ENCODE measurements at regions not wholly inside any gene's neighbourhood (a gene's known extent, or its start where the extent isn't known, plus 50 kb on each side); places are given as distances from the start of the nearest gene placed in this dataset.
A peak's percentile ranks its signal among the peaks of the same experiment; 100 is the strongest.

GRCh38 chr14:95608637-95609235 is 73.9 kb downstream of the GLRX5 start:
- Histone ChIP-seq H3K9me3 (ENCODE audit: control insufficient read depth, low read depth, low read length) (no peaks in the 10 kb centered on the region), H3K4me1 (ENCODE audit: control insufficient read depth, extremely low read depth, insufficient read depth, low read length) (no peaks in the 10 kb centered on the region), H3K9me1 (ENCODE audit: control insufficient read depth, extremely low read depth, insufficient read depth, low read length) (no peaks in the 10 kb centered on the region), H3K4me3 (ENCODE audit: control insufficient read depth in 2 of 3, extremely low read depth in 1 of 3, insufficient read depth in 2 of 3, low read depth in 1 of 3, low read length in 3 of 3) (no peak overlapping the region), H3K27me3 (ENCODE audit: control insufficient read depth, extremely low read depth, insufficient read depth, low read length) (no peaks in the 10 kb centered on the region), H3K36me3 (ENCODE audit: control insufficient read depth in 2 of 2, extremely low read depth in 1 of 2, insufficient read depth in 2 of 2, low read length in 2 of 2) (no peaks in the 10 kb centered on the region), H3K79me2 (ENCODE audit: control insufficient read depth, insufficient read depth, low read length) (no peaks in the 10 kb centered on the region), H4K20me1 (ENCODE audit: control insufficient read depth, extremely low read depth, insufficient read depth, low read length) (no peaks in the 10 kb centered on the region), H2AFZ (ENCODE audit: control insufficient read depth, low read length) (no peak overlapping the region), H3K9ac (ENCODE audit: control insufficient read depth, extremely low read depth, insufficient read depth, low read length) (no peak overlapping the region), H3K4me2 (ENCODE audit: control insufficient read depth, extremely low read depth, insufficient read depth, low read depth, low read length) (no peak overlapping the region), H3K27ac (ENCODE audit: control insufficient read depth, insufficient read depth, low read length) (no peak overlapping the region)
- dilution Hi-C loops (cut with MboI; ENCODE audit: extremely low pct_ligation_motif_present, low sequenced_read_pairs), result no loop called here
- DNase-seq (ENCODE audit: low read depth, low spot score) (no peak), FAIRE-seq (no peak)
- TF ChIP-seq CTCF (optimal IDR thresholded peaks at IDR 0.05 in 1 of 3, IDR thresholded peaks at IDR 0.05 in 1 of 3, conservative IDR thresholded peaks at IDR 0.05 in 1 of 3; ENCODE audit: extremely low read depth in 1 of 3, insufficient read depth in 2 of 3, low read length in 3 of 3) (no peak), EZH2 (IDR thresholded peaks at IDR 0.05; ENCODE audit: low read length) (no peak)

GRCh38 chr14:95609398-95609990 is 74.6 kb downstream of the GLRX5 start:
- no peaks in the 10 kb centered on the region for H3K36me3 ChIP-seq (ENCODE audit: control insufficient read depth in 2 of 2, extremely low read depth in 1 of 2, insufficient read depth in 2 of 2, low read length in 2 of 2)
- no peaks in the 10 kb centered on the region for H3K9me1 ChIP-seq (ENCODE audit: control insufficient read depth, extremely low read depth, insufficient read depth, low read length)
- H3K4me2 ChIP-seq (ENCODE audit: control insufficient read depth, extremely low read depth, insufficient read depth, low read depth, low read length), result no peak overlapping the region
- no peak overlapping the region for H2AFZ ChIP-seq (ENCODE audit: control insufficient read depth, low read length)
- H4K20me1 ChIP-seq (ENCODE audit: control insufficient read depth, extremely low read depth, insufficient read depth, low read length), result no peaks in the 10 kb centered on the region
- no peak overlapping the region for H3K9ac ChIP-seq (ENCODE audit: control insufficient read depth, extremely low read depth, insufficient read depth, low read length)
- dilution Hi-C loops (cut with MboI; ENCODE audit: extremely low pct_ligation_motif_present, low sequenced_read_pairs), result no loop called here
- H3K27me3 ChIP-seq (ENCODE audit: control insufficient read depth, extremely low read depth, insufficient read depth, low read length), result no peaks in the 10 kb centered on the region
- no peak overlapping the region for H3K27ac ChIP-seq (ENCODE audit: control insufficient read depth, insufficient read depth, low read length)
- no peaks in the 10 kb centered on the region for H3K4me1 ChIP-seq (ENCODE audit: control insufficient read depth, extremely low read depth, insufficient read depth, low read length)
- no peaks in the 10 kb centered on the region for H3K79me2 ChIP-seq (ENCODE audit: control insufficient read depth, insufficient read depth, low read length)
- DNase-seq (ENCODE audit: low read depth, low spot score) (no peak), FAIRE-seq (no peak)
- no peaks in the 10 kb centered on the region for H3K9me3 ChIP-seq (ENCODE audit: control insufficient read depth, low read depth, low read length)
- TF ChIP-seq CTCF (optimal IDR thresholded peaks at IDR 0.05 in 1 of 3, IDR thresholded peaks at IDR 0.05 in 1 of 3, conservative IDR thresholded peaks at IDR 0.05 in 1 of 3; ENCODE audit: extremely low read depth in 1 of 3, insufficient read depth in 2 of 3, low read length in 3 of 3), result peak; percentile 49 to 78 (median 51)
- TF ChIP-seq EZH2 (IDR thresholded peaks at IDR 0.05; ENCODE audit: low read length), result no peak
- no peak overlapping the region for H3K4me3 ChIP-seq (ENCODE audit: control insufficient read depth in 2 of 3, extremely low read depth in 1 of 3, insufficient read depth in 2 of 3, low read depth in 1 of 3, low read length in 3 of 3)
